ENCODE measurements at regions not wholly inside any gene's neighbourhood (a gene's known extent, or its start where the extent isn't known, plus 50 kb on each side); places are given as distances from the start of the nearest gene placed in this dataset.

- TF ChIP-seq, protein P1, sequence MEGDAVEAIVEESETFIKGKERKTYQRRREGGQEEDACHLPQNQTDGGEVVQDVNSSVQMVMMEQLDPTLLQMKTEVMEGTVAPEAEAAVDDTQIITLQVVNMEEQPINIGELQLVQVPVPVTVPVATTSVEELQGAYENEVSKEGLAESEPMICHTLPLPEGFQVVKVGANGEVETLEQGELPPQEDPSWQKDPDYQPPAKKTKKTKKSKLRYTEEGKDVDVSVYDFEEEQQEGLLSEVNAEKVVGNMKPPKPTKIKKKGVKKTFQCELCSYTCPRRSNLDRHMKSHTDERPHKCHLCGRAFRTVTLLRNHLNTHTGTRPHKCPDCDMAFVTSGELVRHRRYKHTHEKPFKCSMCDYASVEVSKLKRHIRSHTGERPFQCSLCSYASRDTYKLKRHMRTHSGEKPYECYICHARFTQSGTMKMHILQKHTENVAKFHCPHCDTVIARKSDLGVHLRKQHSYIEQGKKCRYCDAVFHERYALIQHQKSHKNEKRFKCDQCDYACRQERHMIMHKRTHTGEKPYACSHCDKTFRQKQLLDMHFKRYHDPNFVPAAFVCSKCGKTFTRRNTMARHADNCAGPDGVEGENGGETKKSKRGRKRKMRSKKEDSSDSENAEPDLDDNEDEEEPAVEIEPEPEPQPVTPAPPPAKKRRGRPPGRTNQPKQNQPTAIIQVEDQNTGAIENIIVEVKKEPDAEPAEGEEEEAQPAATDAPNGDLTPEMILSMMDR (IDR thresholded peaks at IDR 0.05), result no peak
- no peaks in the 10 kb centered on the region for H3K9me3 Mint-ChIP-seq (ENCODE audit: unreplicated experiment)
- no peaks in the 10 kb centered on the region for H3K36me3 Mint-ChIP-seq (ENCODE audit: unreplicated experiment)
- H3K27ac Mint-ChIP-seq (ENCODE audit: unreplicated experiment), result no peak overlapping the region
- no peak overlapping the region for H3K4me3 Mint-ChIP-seq (ENCODE audit: unreplicated experiment)
- no peaks in the 10 kb centered on the region for H3K27me3 Mint-ChIP-seq (ENCODE audit: unreplicated experiment)
- H3K4me1 Mint-ChIP-seq (ENCODE audit: unreplicated experiment), result peaks cover 40% of the 10 kb centered on the region
- DNase-seq (ENCODE audit: extremely low spot score, unreplicated experiment), result no peak
Observed at GRCh38 chr3:124269619-124270018, 277.7 kb upstream of the ROPN1 start.

GRCh38 chr3:124272605-124273151 is 280.8 kb upstream of the ROPN1 start:
- TF ChIP-seq, protein P1 (IDR thresholded peaks at IDR 0.05), result no peak
- DNase-seq (ENCODE audit: extremely low spot score, unreplicated experiment), result no peak
- peak overlapping the region; percentile 84 for H3K27ac Mint-ChIP-seq (ENCODE audit: unreplicated experiment)
- no peak overlapping the region for H3K4me3 Mint-ChIP-seq (ENCODE audit: unreplicated experiment)
- H3K27me3 Mint-ChIP-seq (ENCODE audit: unreplicated experiment), result no peaks in the 10 kb centered on the region
- H3K36me3 Mint-ChIP-seq (ENCODE audit: unreplicated experiment), result no peaks in the 10 kb centered on the region
- peaks cover 51% of the 10 kb centered on the region for H3K4me1 Mint-ChIP-seq (ENCODE audit: unreplicated experiment)
- no peaks in the 10 kb centered on the region for H3K9me3 Mint-ChIP-seq (ENCODE audit: unreplicated experiment)

DNA sequence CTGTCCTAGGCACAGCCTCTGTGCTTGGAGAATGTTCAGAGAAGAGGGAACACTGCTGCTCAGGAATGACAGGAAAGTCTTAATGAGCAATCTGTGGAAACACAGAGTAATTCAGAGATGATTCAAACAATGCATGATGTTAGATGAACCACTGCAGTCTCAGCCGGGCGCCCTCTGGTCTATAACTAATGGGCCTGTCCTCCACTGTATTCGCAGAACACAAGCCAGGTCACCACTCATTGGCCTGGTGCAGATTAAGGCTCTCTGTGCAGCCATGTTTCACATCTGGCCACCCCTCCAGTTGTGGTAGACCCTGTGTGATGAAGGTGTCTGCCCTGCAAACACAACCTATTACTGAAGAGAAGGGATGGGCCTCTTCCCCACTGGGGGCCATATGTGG is 281.7 kb upstream of the ROPN1 start:
- no peak for DNase-seq (ENCODE audit: extremely low spot score, unreplicated experiment)
- Mint-ChIP-seq H3K9me3 (ENCODE audit: unreplicated experiment) (no peaks in the 10 kb centered on the region), H3K27me3 (ENCODE audit: unreplicated experiment) (no peaks in the 10 kb centered on the region), H3K36me3 (ENCODE audit: unreplicated experiment) (peaks cover 3% of the 10 kb centered on the region), H3K4me1 (ENCODE audit: unreplicated experiment) (peaks cover 56% of the 10 kb centered on the region), H3K27ac (ENCODE audit: unreplicated experiment) (no peak overlapping the region), H3K4me3 (ENCODE audit: unreplicated experiment) (no peak overlapping the region)
- TF ChIP-seq, protein P1 (IDR thresholded peaks at IDR 0.05), result no peak

DNA sequence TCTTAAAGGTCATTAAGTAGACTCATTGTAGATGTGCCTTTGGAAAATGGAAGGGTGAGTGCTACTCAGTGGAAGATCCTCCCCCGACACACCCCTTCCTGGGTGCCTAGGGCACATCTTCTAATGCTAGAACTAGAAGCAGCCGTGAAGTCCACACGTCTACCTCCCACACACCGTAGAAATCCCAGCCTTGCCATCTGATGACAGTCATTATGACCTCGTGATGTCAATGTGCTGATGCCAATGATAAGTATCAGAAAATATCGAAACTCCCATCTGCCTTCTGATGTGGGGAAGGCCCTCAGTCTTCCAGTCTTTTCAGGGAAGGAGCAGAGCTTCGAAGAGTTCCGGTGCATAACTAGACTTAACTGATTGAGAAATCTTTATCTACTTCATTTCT is 282.1 kb upstream of the ROPN1 start:
- DNase-seq (ENCODE audit: extremely low spot score, unreplicated experiment), result no peak
- Mint-ChIP-seq H3K27ac (ENCODE audit: unreplicated experiment) (no peak overlapping the region), H3K4me3 (ENCODE audit: unreplicated experiment) (no peak overlapping the region), H3K4me1 (ENCODE audit: unreplicated experiment) (peaks cover 56% of the 10 kb centered on the region), H3K36me3 (ENCODE audit: unreplicated experiment) (peaks cover 3% of the 10 kb centered on the region), H3K27me3 (ENCODE audit: unreplicated experiment) (no peaks in the 10 kb centered on the region), H3K9me3 (ENCODE audit: unreplicated experiment) (no peaks in the 10 kb centered on the region)
- TF ChIP-seq, protein P1 (IDR thresholded peaks at IDR 0.05), result no peak

GRCh38 chr3:124275412-124275811 is 283.5 kb upstream of the ROPN1 start:
- TF ChIP-seq, protein P1 (IDR thresholded peaks at IDR 0.05), result no peak
- peaks cover 10% of the 10 kb centered on the region for H3K27me3 Mint-ChIP-seq (ENCODE audit: unreplicated experiment)
- DNase-seq (ENCODE audit: extremely low spot score, unreplicated experiment), result no peak
- peaks cover 3% of the 10 kb centered on the region for H3K36me3 Mint-ChIP-seq (ENCODE audit: unreplicated experiment)
- peaks cover 62% of the 10 kb centered on the region for H3K4me1 Mint-ChIP-seq (ENCODE audit: unreplicated experiment)
- H3K9me3 Mint-ChIP-seq (ENCODE audit: unreplicated experiment), result no peaks in the 10 kb centered on the region
- no peak overlapping the region for H3K4me3 Mint-ChIP-seq (ENCODE audit: unreplicated experiment)
- peak overlapping the region; percentile 31 for H3K27ac Mint-ChIP-seq (ENCODE audit: unreplicated experiment)

Data from osteocyte (in vitro differentiated cells).